GM20000 (cell line): ENCODE measurements at regions not wholly inside any gene's neighbourhood (a gene's known extent, or its start where the extent isn't known, plus 50 kb on each side); places are given as distances from the start of the nearest gene placed in this dataset.

ENCODE experiments used
- DNase-seq: peaks from one replicate; pipeline ENCODE4 v3.0.0; 2012; ENCODE audit warnings: low spot score
- TF ChIP-seq, protein P1 (sequence below): IDR thresholded peaks from 2 replicates; pipeline ENCODE4 v1.5.1; 2012; ENCODE audit warnings: mild to moderate bottlenecking, control low read depth; ENCODE audit errors: extremely low read depth, missing control alignments

DNA sequence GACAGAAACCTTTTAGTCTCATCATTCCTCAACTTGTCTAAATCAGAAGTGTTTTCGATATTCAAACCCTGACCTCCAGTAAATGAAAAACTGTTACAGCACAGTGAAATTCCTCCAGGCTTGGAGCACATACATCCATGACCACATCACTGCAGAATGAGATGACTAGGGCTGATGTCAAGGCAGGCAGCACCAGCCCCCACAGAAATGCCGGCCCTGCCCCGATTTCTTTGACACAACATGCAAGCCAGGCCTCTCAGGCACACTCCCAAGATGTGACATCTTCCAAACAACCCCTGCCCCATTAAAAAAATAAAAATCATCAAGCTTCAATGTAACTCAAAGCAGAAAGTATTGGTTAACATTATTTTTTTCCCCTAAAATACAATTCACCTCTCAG lies 103.3 kb downstream of the CTAGE1 start:
- TF ChIP-seq, protein P1, sequence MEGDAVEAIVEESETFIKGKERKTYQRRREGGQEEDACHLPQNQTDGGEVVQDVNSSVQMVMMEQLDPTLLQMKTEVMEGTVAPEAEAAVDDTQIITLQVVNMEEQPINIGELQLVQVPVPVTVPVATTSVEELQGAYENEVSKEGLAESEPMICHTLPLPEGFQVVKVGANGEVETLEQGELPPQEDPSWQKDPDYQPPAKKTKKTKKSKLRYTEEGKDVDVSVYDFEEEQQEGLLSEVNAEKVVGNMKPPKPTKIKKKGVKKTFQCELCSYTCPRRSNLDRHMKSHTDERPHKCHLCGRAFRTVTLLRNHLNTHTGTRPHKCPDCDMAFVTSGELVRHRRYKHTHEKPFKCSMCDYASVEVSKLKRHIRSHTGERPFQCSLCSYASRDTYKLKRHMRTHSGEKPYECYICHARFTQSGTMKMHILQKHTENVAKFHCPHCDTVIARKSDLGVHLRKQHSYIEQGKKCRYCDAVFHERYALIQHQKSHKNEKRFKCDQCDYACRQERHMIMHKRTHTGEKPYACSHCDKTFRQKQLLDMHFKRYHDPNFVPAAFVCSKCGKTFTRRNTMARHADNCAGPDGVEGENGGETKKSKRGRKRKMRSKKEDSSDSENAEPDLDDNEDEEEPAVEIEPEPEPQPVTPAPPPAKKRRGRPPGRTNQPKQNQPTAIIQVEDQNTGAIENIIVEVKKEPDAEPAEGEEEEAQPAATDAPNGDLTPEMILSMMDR, result no peak
- DNase-seq, result no peak

DNA sequence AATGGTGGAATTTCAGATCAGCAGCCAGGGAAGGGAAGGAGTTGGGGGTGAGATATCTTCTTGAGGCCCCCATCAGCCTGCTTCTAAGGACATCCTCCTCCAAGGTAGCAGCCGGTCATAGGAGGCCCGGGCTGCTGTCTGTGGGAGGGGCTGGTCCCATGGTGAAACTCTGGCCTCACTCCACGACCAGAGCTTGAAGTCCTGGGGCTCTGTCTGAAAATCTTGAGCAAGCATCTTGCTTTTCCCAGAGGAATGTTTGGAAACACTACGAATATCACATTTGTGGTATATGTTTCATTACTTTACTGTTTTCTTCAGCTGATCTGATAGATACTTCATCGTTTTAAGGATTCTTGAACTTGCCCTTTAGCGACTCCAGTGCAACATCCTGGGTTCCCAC lies 103.7 kb downstream of the CTAGE1 start:
- TF ChIP-seq, protein P1, result no peak
- DNase-seq, result no peak

DNA sequence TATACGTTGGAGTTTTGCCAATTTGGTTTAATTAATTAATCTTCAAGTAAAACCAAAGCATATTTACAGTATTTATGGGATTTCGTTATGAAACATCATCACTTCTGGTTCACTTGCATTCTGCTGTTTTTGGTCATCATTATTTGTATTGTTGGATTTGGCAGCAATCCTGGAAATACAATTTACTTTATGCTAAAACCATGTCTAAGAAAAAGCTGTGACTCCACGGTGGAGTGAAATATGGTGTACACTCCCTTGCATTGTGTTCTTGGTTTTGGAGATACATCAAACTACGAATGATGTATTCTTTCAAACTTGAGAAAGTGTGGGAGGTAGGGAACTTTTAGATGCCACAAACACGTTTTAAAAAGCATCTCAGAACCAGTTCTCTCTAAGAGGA lies 106.4 kb downstream of the CTAGE1 start:
- no peak for DNase-seq
- TF ChIP-seq, protein P1, result no peak

DNA sequence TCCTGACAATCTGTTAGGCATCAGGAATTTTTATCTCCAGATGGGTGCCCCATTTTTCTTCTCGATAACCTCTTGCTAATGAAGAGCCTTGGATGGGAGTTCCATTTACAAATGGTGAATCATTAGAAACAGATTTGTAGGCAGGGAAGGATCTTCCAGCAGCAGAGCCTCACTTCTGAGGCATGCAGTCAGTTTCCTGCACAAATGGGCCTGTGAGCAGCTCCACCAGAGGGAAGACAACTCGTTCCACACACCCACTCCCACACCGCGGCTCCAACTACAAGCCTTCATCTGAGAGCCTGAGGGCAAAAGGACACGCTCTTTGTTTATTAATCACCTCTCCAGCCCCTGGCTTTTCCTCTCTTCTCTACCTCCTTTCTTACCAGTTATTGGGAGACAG lies 108.5 kb downstream of the CTAGE1 start:
- TF ChIP-seq, protein P1, result no peak

DNA sequence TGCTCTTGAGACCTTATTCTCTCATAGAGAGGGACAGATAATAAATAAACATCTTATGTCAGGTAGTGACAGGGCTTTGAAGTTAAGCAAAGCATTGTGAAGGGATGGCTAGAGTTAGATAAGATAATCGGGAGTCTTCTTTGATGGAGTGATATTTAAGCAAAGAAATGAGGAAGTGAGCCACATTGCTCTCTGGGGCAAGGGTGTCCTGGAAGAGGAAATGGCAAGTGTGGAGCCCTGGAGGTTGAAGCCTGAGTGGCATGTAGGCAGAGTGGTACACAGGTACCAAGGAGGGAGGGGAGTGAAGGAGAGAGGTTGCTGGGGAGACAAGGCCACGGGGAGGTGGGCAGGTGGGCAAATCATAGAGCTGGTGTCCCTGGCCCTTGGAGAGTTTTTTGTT lies 110.2 kb downstream of the CTAGE1 start:
- no peak for DNase-seq
- TF ChIP-seq, protein P1, result no peak

More for the DNA sequence above, 108.5 kb downstream of the CTAGE1 start:
- DNase-seq, result no peak

DNA sequence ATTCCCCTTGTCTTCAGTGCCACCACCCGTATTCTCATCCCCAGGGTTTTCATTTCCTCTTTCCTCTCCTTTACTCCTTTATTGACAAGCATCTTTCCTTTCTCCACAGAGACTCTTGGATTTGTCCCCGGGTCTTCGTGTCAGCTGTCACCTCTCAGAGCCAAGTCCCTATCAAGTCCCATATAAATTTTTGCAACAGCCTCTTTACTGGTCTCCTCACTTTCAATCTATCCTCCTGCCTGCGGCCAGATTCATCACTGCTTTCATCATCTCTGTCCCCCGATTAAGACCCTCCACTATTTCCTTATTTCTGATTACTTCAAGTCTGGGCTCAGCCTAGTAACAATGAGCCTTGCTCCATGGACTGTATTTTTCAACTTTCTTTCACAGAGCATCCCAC lies 113.8 kb downstream of the CTAGE1 start:
- DNase-seq, result no peak
- TF ChIP-seq, protein P1, result no peak

DNA sequence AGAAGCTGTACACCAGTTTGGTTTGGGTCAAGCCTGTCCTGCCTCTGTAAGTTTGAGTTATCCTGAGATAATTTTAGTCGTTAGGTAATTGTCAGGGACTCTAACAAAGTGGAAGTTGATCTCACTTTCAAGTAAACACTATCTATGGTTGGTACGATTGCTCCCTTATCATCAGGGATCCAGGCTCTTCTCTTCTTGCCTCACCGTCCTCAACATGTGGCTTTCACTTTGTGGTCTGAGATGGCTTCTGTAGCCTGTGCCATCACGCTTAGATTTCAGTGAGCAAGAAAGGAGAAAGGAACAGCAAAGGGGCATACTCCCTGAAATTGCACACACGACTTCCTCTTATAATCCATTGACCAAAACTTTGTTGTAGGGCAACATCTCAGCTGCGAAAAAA lies 115.6 kb downstream of the CTAGE1 start:
- TF ChIP-seq, protein P1, result no peak
- no peak for DNase-seq
